Fibroblast of lung (primary cell): ENCODE measurements at regions not wholly inside any gene's neighbourhood (a gene's known extent, or its start where the extent isn't known, plus 50 kb on each side); places are given as distances from the start of the nearest gene placed in this dataset.
A peak's percentile ranks its signal among the peaks of the same experiment; 100 is the strongest.

Source experiments
- DNase-seq, 2 donors: peaks; one replicate each; pipeline versions ENCODE4 v3.0.0 to v3.0.0-alpha.2; 2010; ENCODE audit warnings: low read depth in 2 of 2
- H2AFZ ChIP-seq: 2 replicates; pipeline ENCODE4 v1.5.1; 2012; ENCODE audit warnings: low read length, control low read depth, inconsistent platforms
- H3K27ac ChIP-seq: 2 replicates; pipeline ENCODE4 v1.5.1; 2011; ENCODE audit warnings: low read length, control low read depth; ENCODE audit not compliant: insufficient read depth
- H3K27me3 ChIP-seq: 2 replicates; pipeline ENCODE4 v1.5.1; 2011; ENCODE audit warnings: mild to moderate bottlenecking, low read length; ENCODE audit not compliant: control insufficient read depth, insufficient read depth
- H3K36me3 ChIP-seq: 2 replicates; pipeline ENCODE4 v1.5.1; 2011; ENCODE audit warnings: low read length; ENCODE audit not compliant: control insufficient read depth, insufficient read depth
- H3K4me1 ChIP-seq: 2 replicates; pipeline ENCODE4 v1.5.1; 2011; ENCODE audit warnings: low read length; ENCODE audit not compliant: control insufficient read depth, insufficient read depth; ENCODE audit errors: extremely low read depth
- H3K4me2 ChIP-seq: 2 replicates; pipeline ENCODE4 v1.5.1; 2011; ENCODE audit warnings: low read length, control low read depth; ENCODE audit not compliant: insufficient read depth; ENCODE audit errors: extremely low read depth
- H3K4me3 ChIP-seq, 4 experiments: fragments of 200-600 bp in 1 of 4; sonication (generic) in 1 of 4; replicated peaks in 1 of 4; 2 replicates each; pipeline ENCODE4 v1.5.1; 2011 to 2016; ENCODE audit warnings: low read length in 4 of 4, low read depth in 3 of 4, mild to moderate bottlenecking in 3 of 4, control low read depth in 2 of 4, inconsistent platforms in 1 of 4, mixed read lengths in 1 of 4; ENCODE audit not compliant: insufficient read depth in 1 of 4; ENCODE audit errors: control extremely low read depth in 1 of 4
- H3K79me2 ChIP-seq: 2 replicates; pipeline ENCODE4 v1.5.1; 2012; ENCODE audit warnings: mild to moderate bottlenecking, low read length, inconsistent platforms; ENCODE audit not compliant: control insufficient read depth, insufficient read depth
- H3K9ac ChIP-seq: 2 replicates; pipeline ENCODE4 v1.5.1; 2011; ENCODE audit warnings: mild to moderate bottlenecking, low read length, control low read depth; ENCODE audit not compliant: insufficient read depth
- H3K9me3 ChIP-seq: 2 replicates; pipeline ENCODE4 v1.5.1; 2012; ENCODE audit warnings: low read depth, low read length; ENCODE audit not compliant: control insufficient read depth, insufficient read depth
- H4K20me1 ChIP-seq: 2 replicates; pipeline ENCODE4 v1.5.1; 2011; ENCODE audit warnings: low read length; ENCODE audit not compliant: control insufficient read depth, insufficient read depth; ENCODE audit errors: extremely low read depth
- EZH2 ChIP-seq: IDR thresholded peaks from 2 replicates; pipeline ENCODE4 v1.5.1; 2012; ENCODE audit warnings: low read length, control low read depth, mild to moderate bottlenecking; ENCODE audit errors: missing control alignments
- TF ChIP-seq, protein P1 (sequence below), 2 donors: IDR thresholded peaks in 1 of 2; conservative IDR thresholded peaks in 1 of 2; 1 replicate in 1 of 2; 2 replicates in 1 of 2; pipeline ENCODE4 v1.5.1; 2011 to 2012; ENCODE audit warnings: low read length in 2 of 2, control low read depth in 1 of 2, inconsistent platforms in 1 of 2, low read depth in 1 of 2, mild to moderate bottlenecking in 1 of 2

- H3K4me1 ChIP-seq: no peaks in the 10 kb centered on the region
- DNase-seq: no peak
- H3K9ac ChIP-seq: no peak overlapping the region
- no peak overlapping the region for H2AFZ ChIP-seq
- H3K27me3 ChIP-seq: no peaks in the 10 kb centered on the region
- no peak overlapping the region for H3K4me3 ChIP-seq
- H3K4me2 ChIP-seq: no peak overlapping the region
- H3K36me3 ChIP-seq: no peaks in the 10 kb centered on the region
- TF ChIP-seq EZH2: no peak
- TF ChIP-seq, protein P1, sequence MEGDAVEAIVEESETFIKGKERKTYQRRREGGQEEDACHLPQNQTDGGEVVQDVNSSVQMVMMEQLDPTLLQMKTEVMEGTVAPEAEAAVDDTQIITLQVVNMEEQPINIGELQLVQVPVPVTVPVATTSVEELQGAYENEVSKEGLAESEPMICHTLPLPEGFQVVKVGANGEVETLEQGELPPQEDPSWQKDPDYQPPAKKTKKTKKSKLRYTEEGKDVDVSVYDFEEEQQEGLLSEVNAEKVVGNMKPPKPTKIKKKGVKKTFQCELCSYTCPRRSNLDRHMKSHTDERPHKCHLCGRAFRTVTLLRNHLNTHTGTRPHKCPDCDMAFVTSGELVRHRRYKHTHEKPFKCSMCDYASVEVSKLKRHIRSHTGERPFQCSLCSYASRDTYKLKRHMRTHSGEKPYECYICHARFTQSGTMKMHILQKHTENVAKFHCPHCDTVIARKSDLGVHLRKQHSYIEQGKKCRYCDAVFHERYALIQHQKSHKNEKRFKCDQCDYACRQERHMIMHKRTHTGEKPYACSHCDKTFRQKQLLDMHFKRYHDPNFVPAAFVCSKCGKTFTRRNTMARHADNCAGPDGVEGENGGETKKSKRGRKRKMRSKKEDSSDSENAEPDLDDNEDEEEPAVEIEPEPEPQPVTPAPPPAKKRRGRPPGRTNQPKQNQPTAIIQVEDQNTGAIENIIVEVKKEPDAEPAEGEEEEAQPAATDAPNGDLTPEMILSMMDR (conservative IDR thresholded peaks at IDR 0.05 in 1 of 2, IDR thresholded peaks at IDR 0.05 in 1 of 2; ENCODE audit: low read depth in 1 of 2, low read length in 2 of 2): no peak
- no peaks in the 10 kb centered on the region for H4K20me1 ChIP-seq
- H3K27ac ChIP-seq: no peak overlapping the region
- no peaks in the 10 kb centered on the region for H3K9me3 ChIP-seq
- H3K79me2 ChIP-seq: no peaks in the 10 kb centered on the region
These were observed 241.0 kb upstream of the POF1B start for GRCh38 chrX:85620466-85620865.

DNA sequence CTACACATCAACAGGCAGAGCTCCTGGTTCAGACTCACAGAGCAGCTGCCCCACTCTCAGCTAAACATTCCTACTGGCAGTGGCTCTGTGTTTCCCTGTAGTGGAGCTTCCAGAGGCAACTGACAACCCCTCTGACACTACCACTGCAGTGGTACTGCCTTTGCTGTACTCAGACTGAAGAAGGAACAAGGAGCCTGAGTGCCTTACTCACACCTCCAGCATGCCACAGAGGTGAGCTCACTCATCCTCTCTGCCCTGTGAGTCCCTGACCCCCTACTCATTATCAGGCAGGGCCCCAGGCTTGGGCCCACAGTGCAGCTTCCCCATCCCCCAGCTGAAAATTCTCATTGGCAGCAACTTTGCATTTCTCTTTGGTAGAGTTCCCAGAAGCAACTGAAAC is 240.5 kb upstream of the POF1B start:
- Histone ChIP-seq H3K4me1 (no peaks in the 10 kb centered on the region), H4K20me1 (no peaks in the 10 kb centered on the region), H3K9ac (no peak overlapping the region), H3K4me3 (no peak overlapping the region), H3K9me3 (no peaks in the 10 kb centered on the region), H3K79me2 (no peaks in the 10 kb centered on the region), H3K4me2 (no peak overlapping the region), H3K36me3 (no peaks in the 10 kb centered on the region), H3K27me3 (no peaks in the 10 kb centered on the region), H3K27ac (no peak overlapping the region), H2AFZ (no peak overlapping the region)
- DNase-seq: no peak
- TF ChIP-seq, protein P1 (conservative IDR thresholded peaks at IDR 0.05 in 1 of 2, IDR thresholded peaks at IDR 0.05 in 1 of 2; ENCODE audit: low read depth in 1 of 2, low read length in 2 of 2): no peak
- no peak for TF ChIP-seq EZH2

- Histone ChIP-seq H3K4me2 (no peak overlapping the region), H3K36me3 (no peaks in the 10 kb centered on the region), H3K27ac (no peak overlapping the region), H3K79me2 (no peaks in the 10 kb centered on the region), H3K4me1 (no peaks in the 10 kb centered on the region), H3K9me3 (no peaks in the 10 kb centered on the region), H2AFZ (no peak overlapping the region), H4K20me1 (no peaks in the 10 kb centered on the region), H3K27me3 (no peaks in the 10 kb centered on the region), H3K4me3 (no peak overlapping the region), H3K9ac (no peak overlapping the region)
- peak; percentile 4 to 24 for DNase-seq
- no peak for TF ChIP-seq EZH2
- TF ChIP-seq, protein P1 (conservative IDR thresholded peaks at IDR 0.05 in 1 of 2, IDR thresholded peaks at IDR 0.05 in 1 of 2; ENCODE audit: low read depth in 1 of 2, low read length in 2 of 2): peak in 1 of 2 donors; percentile 7
These were observed 232.5 kb upstream of the POF1B start for GRCh38 chrX:85611926-85612325.
